GM23248 (cell line): ENCODE measurements at regions not wholly inside any gene's neighbourhood (a gene's known extent, or its start where the extent isn't known, plus 50 kb on each side); places are given as distances from the start of the nearest gene placed in this dataset.
A peak's percentile ranks its signal among the peaks of the same experiment; 100 is the strongest.
"Not testable (repeated sequence)": the region's sequence is repeated elsewhere in the genome, so short reads cannot be mapped to it uniquely, and the experiment has no call there.

ENCODE experiments used
- DNase-seq: peaks from one replicate; pipeline ENCODE4 v3.0.0-alpha.2; 2015
- H2AFZ ChIP-seq: fragments of 200-600 bp; sonication (generic); 2 replicates; pipeline ENCODE4 v1.6.1; 2016; ENCODE audit warnings: antibody characterized with exemption
- H3F3A ChIP-seq: fragments of 200-600 bp; sonication (generic); 2 replicates; pipeline ENCODE4 v1.6.1; 2016; ENCODE audit warnings: mild to moderate bottlenecking, antibody characterized with exemption, mixed run types; ENCODE audit not compliant: insufficient read depth
- H3K27ac ChIP-seq: fragments of 200-600 bp; sonication (generic); 2 replicates; pipeline ENCODE4 v1.5.1; 2016; ENCODE audit warnings: mild to moderate bottlenecking
- H3K27me3 ChIP-seq: fragments of 200-600 bp; sonication (generic); replicated peaks from 2 replicates; pipeline ENCODE4 v1.6.1; 2016; ENCODE audit warnings: mild to moderate bottlenecking; ENCODE audit not compliant: insufficient read depth
- H3K36me3 ChIP-seq: fragments of 200-600 bp; sonication (generic); 2 replicates; pipeline ENCODE4 v1.6.1; 2016; ENCODE audit warnings: low read depth, mild to moderate bottlenecking
- H3K4me1 ChIP-seq: fragments of 200-600 bp; sonication (generic); 2 replicates; pipeline ENCODE4 v1.6.1; 2016; ENCODE audit warnings: mild to moderate bottlenecking; ENCODE audit not compliant: insufficient read depth
- H3K4me2 ChIP-seq: fragments of 200-600 bp; sonication (generic); one replicate; pipeline ENCODE4 v1.6.1; 2016; ENCODE audit warnings: mild to moderate bottlenecking; ENCODE audit not compliant: unreplicated experiment
- H3K4me3 ChIP-seq: fragments of 200-600 bp; sonication (generic); 2 replicates; pipeline ENCODE4 v1.5.1; 2016; ENCODE audit warnings: mild to moderate bottlenecking
- H3K79me2 ChIP-seq: fragments of 200-600 bp; sonication (generic); 2 replicates; pipeline ENCODE4 v1.6.1; 2016; ENCODE audit warnings: mild to moderate bottlenecking; ENCODE audit not compliant: insufficient read depth
- H3K9ac ChIP-seq: fragments of 200-600 bp; sonication (generic); 2 replicates; pipeline ENCODE4 v1.6.1; 2016; ENCODE audit warnings: mild to moderate bottlenecking
- H3K9me2 ChIP-seq: fragments of 200-600 bp; sonication (generic); 2 replicates; pipeline ENCODE4 v1.6.1; 2016; ENCODE audit warnings: mixed run types, mild to moderate bottlenecking, moderate library complexity; ENCODE audit not compliant: insufficient read depth
- H3K9me3 ChIP-seq: fragments of 200-600 bp; sonication (generic); one replicate; pipeline ENCODE4 v1.6.1; 2017; ENCODE audit warnings: low read depth
- H4K20me1 ChIP-seq: fragments of 200-600 bp; sonication (generic); 2 replicates; pipeline ENCODE4 v1.6.0; 2016; ENCODE audit not compliant: insufficient read depth
- EZH2 ChIP-seq: fragments of 200-600 bp; sonication (generic); IDR thresholded peaks from 2 replicates; pipeline ENCODE4 v1.6.1; 2018; ENCODE audit warnings: antibody characterized with exemption, mild to moderate bottlenecking; ENCODE audit not compliant: insufficient read depth, poor library complexity, severe bottlenecking
- EZH2phosphoT487 ChIP-seq: fragments of 200-600 bp; sonication (generic); IDR thresholded peaks from 2 replicates; pipeline ENCODE4 v1.6.1; 2018; ENCODE audit warnings: antibody characterized with exemption, moderate library complexity, mild to moderate bottlenecking, low read depth; ENCODE audit not compliant: insufficient read depth
- WGBS, 2 experiments: methylation state at CpG; one replicate each; pipeline ENCODE4 v1.1.6; 2015 to 2017; ENCODE audit warnings: low lambda C conversion rate in 2 of 2, low coverage in 1 of 2; ENCODE audit errors: missing lambda C conversion rate in 2 of 2; 5-methylcytosine and 5-hydroxymethylcytosine counted together
- in situ Hi-C: fragments of 300-500 bp; cut with MboI; formaldehyde crosslinking; loops from 2 replicates; pipeline ENCODE4 v1.15.0; 2020

- H3K9ac ChIP-seq = peak overlapping the region; percentile 52; the same call in 1 of the 2 replicates
Observed at GRCh38 chr12:105523164-105524057, 192.9 kb downstream of the C12orf75 start.

GRCh38 chr12:105524961-105525360 is 194.5 kb downstream of the C12orf75 start:
- peaks cover 21% of the 10 kb centered on the region for H3F3A ChIP-seq
- H3K27me3 ChIP-seq = no peaks in the 10 kb centered on the region
- no peak overlapping the region for H3K27ac ChIP-seq
- no peaks in the 10 kb centered on the region for H3K36me3 ChIP-seq
- in situ Hi-C loops = no loop called here
- no peaks in the 10 kb centered on the region for H3K9me3 ChIP-seq
- H3K79me2 ChIP-seq = no peaks in the 10 kb centered on the region
- peak; percentile 56 for DNase-seq
- no peaks in the 10 kb centered on the region for H3K9me2 ChIP-seq
- H3K4me1 ChIP-seq = peaks cover 22% of the 10 kb centered on the region
- no peaks in the 10 kb centered on the region for H4K20me1 ChIP-seq
- TF ChIP-seq EZH2phosphoT487 (no peak), EZH2 (no peak)
- no peak overlapping the region for H3K4me2 ChIP-seq
- 71 to 78% methylated on average over 2 of the region's 2 CpGs for whole genome bisulfite sequencing, 2 experiments
- H3K4me3 ChIP-seq = no peak overlapping the region
- no peak overlapping the region for H3K9ac ChIP-seq
- H2AFZ ChIP-seq = no peak overlapping the region

More at GRCh38 chr12:105523164-105524057, 192.9 kb downstream of the C12orf75 start:
- Histone ChIP-seq H3K4me1 (peaks cover 22% of the 10 kb centered on the region), H3K27ac (peak overlapping the region; percentile 62), H3K4me3 (peak overlapping the region; percentile 48), H2AFZ (peak overlapping the region; percentile 33; the same call in 1 of the 2 replicates), H3K9me3 (no peaks in the 10 kb centered on the region), H3F3A (peaks cover 21% of the 10 kb centered on the region), H3K27me3 (no peaks in the 10 kb centered on the region), H3K9me2 (no peaks in the 10 kb centered on the region), H3K36me3 (no peaks in the 10 kb centered on the region), H3K4me2 (peak overlapping the region; percentile 90), H3K79me2 (no peaks in the 10 kb centered on the region), H4K20me1 (no peaks in the 10 kb centered on the region)
- TF ChIP-seq EZH2 = no peak
- no peak for TF ChIP-seq EZH2phosphoT487
- peak; percentile 97 for DNase-seq
- WGBS, 2 experiments = 3% methylated on average over 15 to 16 of the region's 16 CpGs
- in situ Hi-C loops = no loop called here

GRCh38 chr12:105534068-105534467 is 203.6 kb downstream of the C12orf75 start:
- no peaks in the 10 kb centered on the region for H3K27me3 ChIP-seq
- no peak overlapping the region for H3K4me2 ChIP-seq
- H3K27ac ChIP-seq = no peak overlapping the region
- no peaks in the 10 kb centered on the region for H3K36me3 ChIP-seq
- H4K20me1 ChIP-seq = no peaks in the 10 kb centered on the region
- in situ Hi-C loops = no loop called here
- TF ChIP-seq EZH2 (no peak), EZH2phosphoT487 (no peak)
- no peak overlapping the region for H2AFZ ChIP-seq
- 45 to 56% methylated on average over 4 of the region's 4 CpGs for WGBS, 2 experiments
- no peaks in the 10 kb centered on the region for H3K79me2 ChIP-seq
- H3K9me2 ChIP-seq = no peaks in the 10 kb centered on the region
- DNase-seq = no peak
- no peak overlapping the region for H3K9ac ChIP-seq
- no peaks in the 10 kb centered on the region for H3K4me1 ChIP-seq
- H3F3A ChIP-seq = no peaks in the 10 kb centered on the region
- H3K9me3 ChIP-seq = no peaks in the 10 kb centered on the region
- no peak overlapping the region for H3K4me3 ChIP-seq

GRCh38 chr12:105535033-105535432 is 204.5 kb downstream of the C12orf75 start:
- H3F3A ChIP-seq, H3K27me3 ChIP-seq, DNase-seq, H3K9me2 ChIP-seq, H3K27ac ChIP-seq, H3K9me3 ChIP-seq, H3K36me3 ChIP-seq, H4K20me1 ChIP-seq, H2AFZ ChIP-seq, H3K4me2 ChIP-seq, in situ Hi-C loops, H3K4me3 ChIP-seq, H3K79me2 ChIP-seq, H3K9ac ChIP-seq, H3K4me1 ChIP-seq: not testable (repeated sequence)
- 14 to 20% methylated on average over 3 of the region's 3 CpGs for WGBS, 2 experiments
